ENCODE measurements at regions not wholly inside any gene's neighbourhood (a gene's known extent, or its start where the extent isn't known, plus 50 kb on each side); places are given as distances from the start of the nearest gene placed in this dataset.

- Histone ChIP-seq H2AFZ (ENCODE audit: low read length) (no peak overlapping the region), H4K91ac (ENCODE audit: low read depth, low read length, poor library complexity) (no peak overlapping the region), H3K9me3 (replicated peaks in 1 of 2; ENCODE audit: control insufficient read depth in 2 of 2, insufficient read depth in 1 of 2, low read depth in 1 of 2, low read length in 2 of 2) (no peaks in the 10 kb centered on the region), H3K36me3 (replicated peaks in 1 of 2; ENCODE audit: control insufficient read depth in 2 of 2, insufficient read depth in 2 of 2, low read length in 2 of 2) (no peaks in the 10 kb centered on the region), H3K4me1 (ENCODE audit: control insufficient read depth in 2 of 2, insufficient read depth in 1 of 2, low read depth in 1 of 2, low read length in 2 of 2) (no peaks in the 10 kb centered on the region), H3K4me2 (ENCODE audit: insufficient read depth, low read length, poor library complexity, severe bottlenecking) (no peak overlapping the region), H3K27ac (replicated peaks; ENCODE audit: low read length) (no peak overlapping the region), H2BK5ac (ENCODE audit: low read length) (no peak overlapping the region), H3K23ac (ENCODE audit: low read depth, low read length, poor library complexity) (no peak overlapping the region), H2BK15ac (ENCODE audit: low read length) (no peak overlapping the region), H3K4me3 (ENCODE audit: low read length in 2 of 2) (no peak overlapping the region), H3K79me1 (ENCODE audit: low read depth, low read length) (no peaks in the 10 kb centered on the region), H2BK120ac (ENCODE audit: low read depth, low read length) (no peak overlapping the region), H3K14ac (ENCODE audit: low read length) (no peak overlapping the region), H2BK12ac (ENCODE audit: low read length) (no peak overlapping the region), H3K9ac (ENCODE audit: low read depth, low read length, poor library complexity) (no peak overlapping the region), H2AK5ac (ENCODE audit: low read depth, low read length) (no peak overlapping the region), H3K4ac (ENCODE audit: low read length) (no peak overlapping the region), H4K8ac (ENCODE audit: low read depth, low read length) (no peak overlapping the region), H3K27me3 (ENCODE audit: control insufficient read depth in 3 of 3, insufficient read depth in 3 of 3, low read depth in 1 of 3, low read length in 3 of 3) (no peaks in the 10 kb centered on the region), H3K18ac (ENCODE audit: low read length) (no peak overlapping the region)
- no peak for DNase-seq (ENCODE audit: low spot score)
- no CpG with 5 or more reads among the region's 2 CpGs for WGBS, 2 donors (ENCODE audit: extremely low coverage in 2 of 2, insufficient read length in 2 of 2, insufficient replicate concordance in 1 of 2)
Observed at GRCh38 chr15:92224843-92225242, 168.8 kb upstream of the ST8SIA2 start.

GRCh38 chr15:92226020-92226612 is 167.6 kb upstream of the ST8SIA2 start:
- Histone ChIP-seq H3K36me3 (replicated peaks in 1 of 2; ENCODE audit: control insufficient read depth in 2 of 2, insufficient read depth in 2 of 2, low read length in 2 of 2) (no peaks in the 10 kb centered on the region), H3K79me1 (ENCODE audit: low read depth, low read length) (no peaks in the 10 kb centered on the region), H2BK5ac (ENCODE audit: low read length) (no peak overlapping the region), H2BK120ac (ENCODE audit: low read depth, low read length) (no peak overlapping the region), H3K14ac (ENCODE audit: low read length) (no peak overlapping the region), H3K4ac (ENCODE audit: low read length) (no peak overlapping the region), H4K8ac (ENCODE audit: low read depth, low read length) (no peak overlapping the region), H4K91ac (ENCODE audit: low read depth, low read length, poor library complexity) (no peak overlapping the region), H3K18ac (ENCODE audit: low read length) (no peak overlapping the region), H3K4me3 (ENCODE audit: low read length in 2 of 2) (no peak overlapping the region), H3K4me1 (ENCODE audit: control insufficient read depth in 2 of 2, insufficient read depth in 1 of 2, low read depth in 1 of 2, low read length in 2 of 2) (no peaks in the 10 kb centered on the region), H3K9me3 (replicated peaks in 1 of 2; ENCODE audit: control insufficient read depth in 2 of 2, insufficient read depth in 1 of 2, low read depth in 1 of 2, low read length in 2 of 2) (no peaks in the 10 kb centered on the region), H3K23ac (ENCODE audit: low read depth, low read length, poor library complexity) (no peak overlapping the region), H2AK5ac (ENCODE audit: low read depth, low read length) (no peak overlapping the region), H3K27me3 (ENCODE audit: control insufficient read depth in 3 of 3, insufficient read depth in 3 of 3, low read depth in 1 of 3, low read length in 3 of 3) (no peaks in the 10 kb centered on the region), H2BK15ac (ENCODE audit: low read length) (no peak overlapping the region), H3K4me2 (ENCODE audit: insufficient read depth, low read length, poor library complexity, severe bottlenecking) (no peak overlapping the region), H3K9ac (ENCODE audit: low read depth, low read length, poor library complexity) (no peak overlapping the region), H2AFZ (ENCODE audit: low read length) (no peak overlapping the region), H3K27ac (replicated peaks; ENCODE audit: low read length) (no peak overlapping the region), H2BK12ac (ENCODE audit: low read length) (no peak overlapping the region)
- DNase-seq (ENCODE audit: low spot score): no peak
- WGBS, 2 donors (ENCODE audit: extremely low coverage in 2 of 2, insufficient read length in 2 of 2, insufficient replicate concordance in 1 of 2): no CpG with 5 or more reads among the region's 6 CpGs

GRCh38 chr15:92228830-92229229 is 164.9 kb upstream of the ST8SIA2 start:
- no peak overlapping the region for H3K4me2 ChIP-seq (ENCODE audit: insufficient read depth, low read length, poor library complexity, severe bottlenecking)
- H2BK120ac ChIP-seq (ENCODE audit: low read depth, low read length): no peak overlapping the region
- no peaks in the 10 kb centered on the region for H3K36me3 ChIP-seq (replicated peaks in 1 of 2; ENCODE audit: control insufficient read depth in 2 of 2, insufficient read depth in 2 of 2, low read length in 2 of 2)
- no CpG with 5 or more reads among the region's 2 CpGs for WGBS, 2 donors (ENCODE audit: extremely low coverage in 2 of 2, insufficient read length in 2 of 2, insufficient replicate concordance in 1 of 2)
- no peak overlapping the region for H3K14ac ChIP-seq (ENCODE audit: low read length)
- H4K91ac ChIP-seq (ENCODE audit: low read depth, low read length, poor library complexity): no peak overlapping the region
- H3K4me3 ChIP-seq (ENCODE audit: low read length in 2 of 2): no peak overlapping the region
- H2AFZ ChIP-seq (ENCODE audit: low read length): no peak overlapping the region
- H3K79me1 ChIP-seq (ENCODE audit: low read depth, low read length): no peaks in the 10 kb centered on the region
- no peak overlapping the region for H2AK5ac ChIP-seq (ENCODE audit: low read depth, low read length)
- H3K23ac ChIP-seq (ENCODE audit: low read depth, low read length, poor library complexity): no peak overlapping the region
- H3K4me1 ChIP-seq (ENCODE audit: control insufficient read depth in 2 of 2, insufficient read depth in 1 of 2, low read depth in 1 of 2, low read length in 2 of 2): no peaks in the 10 kb centered on the region
- no peak overlapping the region for H2BK15ac ChIP-seq (ENCODE audit: low read length)
- peaks cover 0 to 2% of the 10 kb centered on the region in 2 donors for H3K9me3 ChIP-seq (replicated peaks in 1 of 2; ENCODE audit: control insufficient read depth in 2 of 2, insufficient read depth in 1 of 2, low read depth in 1 of 2, low read length in 2 of 2)
- H2BK5ac ChIP-seq (ENCODE audit: low read length): no peak overlapping the region
- H3K27me3 ChIP-seq (ENCODE audit: control insufficient read depth in 3 of 3, insufficient read depth in 3 of 3, low read depth in 1 of 3, low read length in 3 of 3): no peaks in the 10 kb centered on the region
- no peak overlapping the region for H3K9ac ChIP-seq (ENCODE audit: low read depth, low read length, poor library complexity)
- no peak overlapping the region for H3K18ac ChIP-seq (ENCODE audit: low read length)
- no peak for DNase-seq (ENCODE audit: low spot score)
- no peak overlapping the region for H4K8ac ChIP-seq (ENCODE audit: low read depth, low read length)
- H3K27ac ChIP-seq (replicated peaks; ENCODE audit: low read length): no peak overlapping the region
- no peak overlapping the region for H2BK12ac ChIP-seq (ENCODE audit: low read length)
- H3K4ac ChIP-seq (ENCODE audit: low read length): no peak overlapping the region

- Histone ChIP-seq H2AK5ac (ENCODE audit: low read depth, low read length) (no peak overlapping the region), H3K14ac (ENCODE audit: low read length) (no peak overlapping the region), H3K4ac (ENCODE audit: low read length) (no peak overlapping the region), H2BK5ac (ENCODE audit: low read length) (no peak overlapping the region), H2AFZ (ENCODE audit: low read length) (no peak overlapping the region), H3K36me3 (replicated peaks in 1 of 2; ENCODE audit: control insufficient read depth in 2 of 2, insufficient read depth in 2 of 2, low read length in 2 of 2) (no peaks in the 10 kb centered on the region), H3K4me2 (ENCODE audit: insufficient read depth, low read length, poor library complexity, severe bottlenecking) (no peak overlapping the region), H3K27me3 (ENCODE audit: control insufficient read depth in 3 of 3, insufficient read depth in 3 of 3, low read depth in 1 of 3, low read length in 3 of 3) (no peaks in the 10 kb centered on the region), H2BK15ac (ENCODE audit: low read length) (no peak overlapping the region), H3K4me1 (ENCODE audit: control insufficient read depth in 2 of 2, insufficient read depth in 1 of 2, low read depth in 1 of 2, low read length in 2 of 2) (no peaks in the 10 kb centered on the region), H2BK120ac (ENCODE audit: low read depth, low read length) (no peak overlapping the region), H4K8ac (ENCODE audit: low read depth, low read length) (no peak overlapping the region), H2BK12ac (ENCODE audit: low read length) (no peak overlapping the region), H3K9ac (ENCODE audit: low read depth, low read length, poor library complexity) (no peak overlapping the region), H3K18ac (ENCODE audit: low read length) (no peak overlapping the region), H4K91ac (ENCODE audit: low read depth, low read length, poor library complexity) (no peak overlapping the region), H3K27ac (replicated peaks; ENCODE audit: low read length) (no peak overlapping the region), H3K23ac (ENCODE audit: low read depth, low read length, poor library complexity) (no peak overlapping the region), H3K9me3 (replicated peaks in 1 of 2; ENCODE audit: control insufficient read depth in 2 of 2, insufficient read depth in 1 of 2, low read depth in 1 of 2, low read length in 2 of 2) (peaks cover 0 to 2% of the 10 kb centered on the region in 2 donors), H3K79me1 (ENCODE audit: low read depth, low read length) (no peaks in the 10 kb centered on the region), H3K4me3 (ENCODE audit: low read length in 2 of 2) (no peak overlapping the region)
- no CpG with 5 or more reads among the region's 4 CpGs for WGBS, 2 donors (ENCODE audit: extremely low coverage in 2 of 2, insufficient read length in 2 of 2, insufficient replicate concordance in 1 of 2)
- no peak for DNase-seq (ENCODE audit: low spot score)
Observed at GRCh38 chr15:92231461-92231860, 162.2 kb upstream of the ST8SIA2 start.

Data from neuronal stem cell (in vitro differentiated cells).